Lower leg skin (tissue), 3 donors: ENCODE measurements at regions not wholly inside any gene's neighbourhood (a gene's known extent, or its start where the extent isn't known, plus 50 kb on each side); places are given as distances from the start of the nearest gene placed in this dataset.

Experiments
- POLR2A ChIP-seq, 2 donors: fragments of 450-650 bp; IDR thresholded peaks; one replicate each; pipeline ENCODE4 v1.6.1; 2016 to 2017; ENCODE audit warnings: antibody characterized with exemption in 2 of 2, mild to moderate bottlenecking in 1 of 2, moderate library complexity in 1 of 2
- TF ChIP-seq, protein P1 (sequence below), 3 donors: fragments of 450-650 bp; IDR thresholded peaks; one replicate each; pipeline ENCODE4 v1.5.1; 2016; ENCODE audit warnings: antibody characterized with exemption in 3 of 3, mild to moderate bottlenecking in 3 of 3, moderate library complexity in 2 of 3

DNA sequence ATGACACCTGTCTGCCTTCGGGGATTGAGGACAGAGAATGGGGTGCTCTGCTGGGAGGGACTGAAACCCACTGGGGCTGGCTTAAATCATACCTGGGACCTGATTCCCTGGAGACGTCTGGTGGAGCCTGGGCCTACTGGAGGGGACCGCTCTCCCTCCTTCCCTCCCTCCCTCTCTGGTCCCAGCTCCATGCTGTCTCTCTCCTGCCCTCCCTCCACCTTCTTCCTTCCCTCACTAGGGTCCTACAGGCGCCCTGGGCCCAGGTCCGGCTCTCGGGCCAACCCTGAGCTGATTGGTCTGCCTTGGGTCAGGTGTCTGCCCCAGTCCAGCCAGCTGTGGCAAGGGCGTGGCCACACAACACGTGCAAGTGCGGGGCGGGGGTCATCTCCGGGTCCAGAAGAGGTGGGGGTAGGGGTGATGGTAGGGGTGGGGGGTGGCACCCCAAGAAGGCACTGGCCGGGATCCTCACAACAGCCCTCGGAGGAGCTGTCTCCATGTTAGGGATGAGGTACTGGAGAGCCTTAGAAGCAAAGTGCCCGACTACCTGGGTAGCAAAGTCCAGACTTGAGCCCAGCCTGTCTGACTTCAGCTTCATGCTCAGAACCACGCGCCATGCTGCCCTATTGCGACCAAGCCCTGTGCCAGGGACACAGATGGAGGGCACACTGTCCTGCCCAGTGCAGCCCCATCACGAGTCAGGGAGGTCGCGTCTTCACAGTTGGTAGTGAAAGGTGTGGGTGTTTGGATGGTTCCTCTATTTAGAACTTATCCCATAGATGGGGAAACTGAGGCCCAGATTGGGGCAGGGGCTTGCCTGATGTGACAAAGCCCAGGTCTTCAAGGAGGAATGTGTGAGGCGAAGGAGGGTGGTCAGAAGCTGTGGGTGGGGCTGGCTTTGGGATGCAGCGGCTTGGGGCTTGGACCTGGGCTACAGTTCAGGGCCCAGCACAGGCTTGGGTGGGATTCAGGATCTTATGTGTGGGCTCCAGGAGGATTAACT, 574.1 kb downstream of the PTPRU start:
- TF ChIP-seq, protein P1, sequence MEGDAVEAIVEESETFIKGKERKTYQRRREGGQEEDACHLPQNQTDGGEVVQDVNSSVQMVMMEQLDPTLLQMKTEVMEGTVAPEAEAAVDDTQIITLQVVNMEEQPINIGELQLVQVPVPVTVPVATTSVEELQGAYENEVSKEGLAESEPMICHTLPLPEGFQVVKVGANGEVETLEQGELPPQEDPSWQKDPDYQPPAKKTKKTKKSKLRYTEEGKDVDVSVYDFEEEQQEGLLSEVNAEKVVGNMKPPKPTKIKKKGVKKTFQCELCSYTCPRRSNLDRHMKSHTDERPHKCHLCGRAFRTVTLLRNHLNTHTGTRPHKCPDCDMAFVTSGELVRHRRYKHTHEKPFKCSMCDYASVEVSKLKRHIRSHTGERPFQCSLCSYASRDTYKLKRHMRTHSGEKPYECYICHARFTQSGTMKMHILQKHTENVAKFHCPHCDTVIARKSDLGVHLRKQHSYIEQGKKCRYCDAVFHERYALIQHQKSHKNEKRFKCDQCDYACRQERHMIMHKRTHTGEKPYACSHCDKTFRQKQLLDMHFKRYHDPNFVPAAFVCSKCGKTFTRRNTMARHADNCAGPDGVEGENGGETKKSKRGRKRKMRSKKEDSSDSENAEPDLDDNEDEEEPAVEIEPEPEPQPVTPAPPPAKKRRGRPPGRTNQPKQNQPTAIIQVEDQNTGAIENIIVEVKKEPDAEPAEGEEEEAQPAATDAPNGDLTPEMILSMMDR (IDR thresholded peaks at IDR 0.05), result no peak
- TF ChIP-seq POLR2A (IDR thresholded peaks at IDR 0.05), result no peak
